HepG2 (cell line): ENCODE measurements at regions not wholly inside any gene's neighbourhood (a gene's known extent, or its start where the extent isn't known, plus 50 kb on each side); places are given as distances from the start of the nearest gene placed in this dataset.
A peak's percentile ranks its signal among the peaks of the same experiment; 100 is the strongest.

Experiments
- ATAC-seq: fragments of 200-7000 bp; cut with Tn5 transposase; 3 replicates; pipeline ENCODE4 v1.9.1; 2020; ENCODE audit warnings: mild to moderate bottlenecking, moderate library complexity
- BruUV-seq: library from RNA; stranded (reverse); fragments of 400-500 nt; replicated peaks from 2 replicates; lab custom pipeline; 2021; lab: Mats Ljungman, UMichigan
- CTCF ChIA-PET: fragments of 300-600 bp; formaldehyde crosslinking; extraction: SDS; loops from one replicate; lab custom pipeline; 2021; ENCODE audit warnings: low total read pairs, inconsistent platforms, low intra/inter-chr PET ratio; lab: Yijun Ruan, JAX
- POLR2A ChIA-PET: fragments of 350-600 bp; sonication (Branson Sonifier 250); formaldehyde crosslinking; loops from one replicate; lab custom pipeline; 2020; ENCODE audit warnings: antibody characterized with exemption, inconsistent platforms; lab: Yijun Ruan, JAX
- DNase-seq: peaks from one replicate; pipeline ENCODE4 v3.0.0-alpha.2; 2015; ENCODE audit warnings: low spot score
- FAIRE-seq: peaks from 3 replicates; lab custom pipeline; 2011; peaks lifted over from hg19 to GRCh38; lab: Jason Lieb, UNC
- H2AFZ ChIP-seq: one replicate; pipeline ENCODE4 v1.6.1; 2011; ENCODE audit warnings: low read length, inconsistent platforms
- H3K27ac ChIP-seq: fragments of 300-600 bp; 3 replicates; pipeline ENCODE4 v1.8.0; 2011; ENCODE audit warnings: mixed run types, mild to moderate bottlenecking, mixed read lengths, low read length, inconsistent platforms; ENCODE audit not compliant: insufficient read depth; ENCODE audit errors: extremely low read length
- H3K27me3 ChIP-seq, 2 experiments: fragments of 200-600 bp in 1 of 2; 2 replicates in 1 of 2; 3 replicates in 1 of 2; pipeline versions ENCODE4 v1.6.0 to v1.8.0; 2011; ENCODE audit warnings: low read length in 2 of 2, mild to moderate bottlenecking in 2 of 2, moderate library complexity in 2 of 2, inconsistent platforms in 1 of 2; ENCODE audit not compliant: insufficient read depth in 2 of 2, control insufficient read depth in 1 of 2
- H3K36me3 ChIP-seq, 2 experiments: fragments of 200-600 bp in 1 of 2; replicated peaks in 1 of 2; 2 replicates in 1 of 2; 3 replicates in 1 of 2; pipeline versions ENCODE4 v1.5.1 to v1.8.0; 2011; ENCODE audit warnings: low read length in 2 of 2, inconsistent platforms in 1 of 2; ENCODE audit not compliant: insufficient read depth in 2 of 2, control insufficient read depth in 1 of 2
- H3K4me1 ChIP-seq: 2 replicates; pipeline ENCODE4 v1.5.1; 2012; ENCODE audit warnings: low read length, inconsistent platforms; ENCODE audit not compliant: insufficient read depth
- H3K4me2 ChIP-seq: 2 replicates; pipeline ENCODE4 v1.6.0; 2011; ENCODE audit warnings: low read depth, low read length, inconsistent platforms
- H3K4me3 ChIP-seq, 3 experiments: fragments of 200-600 bp in 1 of 3; sonication (generic), shearing (Covaris generic) in 1 of 3; replicated peaks in 1 of 3; 2 replicates each; pipeline ENCODE4 v1.5.1; 2011 to 2016; ENCODE audit warnings: low read length in 3 of 3, inconsistent platforms in 2 of 3, low read depth in 2 of 3, mild to moderate bottlenecking in 2 of 3, control low read depth in 1 of 3, mixed read lengths in 1 of 3; ENCODE audit not compliant: insufficient read depth in 1 of 3
- H3K79me2 ChIP-seq: one replicate; pipeline ENCODE4 v1.6.1; 2011; ENCODE audit warnings: low read length, inconsistent platforms; ENCODE audit not compliant: insufficient read depth
- H3K9ac ChIP-seq: 2 replicates; pipeline ENCODE4 v1.6.0; 2011; ENCODE audit warnings: mild to moderate bottlenecking, low read depth, low read length, inconsistent platforms; ENCODE audit not compliant: insufficient read depth
- H3K9me3 ChIP-seq: 2 replicates; pipeline ENCODE4 v1.5.1; 2012; ENCODE audit warnings: mild to moderate bottlenecking, low read length
- H4K20me1 ChIP-seq: 2 replicates; pipeline ENCODE4 v1.6.0; 2011; ENCODE audit warnings: inconsistent platforms, mild to moderate bottlenecking, low read length, moderate library complexity; ENCODE audit not compliant: insufficient read depth
- ATF7 ChIP-seq, 2 experiments: fragments of 450-650 bp in 1 of 2; sonication (generic) in 1 of 2; formaldehyde crosslinking in 1 of 2; IDR thresholded peaks; 2 replicates each; pipeline versions ENCODE4 v1.4.0 to v1.6.1; 2016 to 2020; ENCODE audit warnings: antibody characterized with exemption in 1 of 2, mild to moderate bottlenecking in 1 of 2, missing genetic modification reagents in 1 of 2
- CEBPB ChIP-seq: IDR thresholded peaks from 2 replicates; pipeline ENCODE4 v1.6.1; 2011; ENCODE audit warnings: low read depth, low read length, improper control_type of control experiment, borderline replicate concordance
- CENPBD1 ChIP-seq: sonication (generic); formaldehyde crosslinking; IDR thresholded peaks from 2 replicates; pipeline ENCODE4 v1.8.0; 2022; ENCODE audit warnings: missing genetic modification reagents, low read depth, mild to moderate bottlenecking, borderline replicate concordance
- CREB1 ChIP-seq, 2 experiments: fragments of 450-650 bp in 1 of 2; IDR thresholded peaks; 2 replicates each; pipeline ENCODE4 v1.6.1; 2016 to 2017; ENCODE audit warnings: control low read depth in 1 of 2, mild to moderate bottlenecking in 1 of 2, missing compliant biosample characterization in 1 of 2, missing genetic modification characterization in 1 of 2
- DBP ChIP-seq: sonication (generic); formaldehyde crosslinking; IDR thresholded peaks from 2 replicates; pipeline ENCODE4 v1.4.0; 2020; ENCODE audit warnings: missing genetic modification reagents; ENCODE audit errors: not compliant biosample characterization
- ESRRA ChIP-seq: sonication (generic); formaldehyde crosslinking; IDR thresholded peaks from 2 replicates; pipeline ENCODE4 v1.5.1; 2020; ENCODE audit warnings: mild to moderate bottlenecking, low read depth, missing genetic modification reagents
- HMG20A ChIP-seq: IDR thresholded peaks from 2 replicates; pipeline ENCODE4 v1.6.1; 2016; ENCODE audit warnings: borderline replicate concordance
- HOXA9 ChIP-seq: sonication (generic); formaldehyde crosslinking; IDR thresholded peaks from 2 replicates; pipeline ENCODE4 v1.8.1; 2022; ENCODE audit warnings: missing genetic modification reagents, mild to moderate bottlenecking, moderate library complexity, borderline replicate concordance
- NFATC3 ChIP-seq: sonication (generic); formaldehyde crosslinking; IDR thresholded peaks from 2 replicates; pipeline ENCODE4 v1.5.1; 2020; ENCODE audit warnings: mild to moderate bottlenecking, missing genetic modification reagents
- NFE2 ChIP-seq: sonication (generic); formaldehyde crosslinking; IDR thresholded peaks from 2 replicates; pipeline ENCODE4 v1.4.0; 2020; ENCODE audit warnings: missing genetic modification reagents
- NR2C2 ChIP-seq: sonication (generic); formaldehyde crosslinking; IDR thresholded peaks from 2 replicates; pipeline ENCODE4 v1.4.0; 2020; ENCODE audit warnings: missing genetic modification reagents, mild to moderate bottlenecking, moderate library complexity, borderline replicate concordance
- RARA ChIP-seq: IDR thresholded peaks from 2 replicates; pipeline ENCODE4 v1.6.1; 2016; ENCODE audit warnings: missing genetic modification reagents, missing compliant biosample characterization
- SETDB1 ChIP-seq: sonication (generic); formaldehyde crosslinking; IDR thresholded peaks from 2 replicates; pipeline ENCODE4 v1.5.1; 2020; ENCODE audit warnings: missing genetic modification reagents, mild to moderate bottlenecking, borderline replicate concordance
- ZNF205 ChIP-seq: IDR thresholded peaks from 2 replicates; pipeline ENCODE4 v1.6.1; 2018; ENCODE audit warnings: missing biosample characterization, missing genetic modification reagents
- ZNF260 ChIP-seq: sonication (generic); formaldehyde crosslinking; IDR thresholded peaks from 2 replicates; pipeline ENCODE4 v1.4.0; 2020; ENCODE audit warnings: missing genetic modification reagents, low read depth, mild to moderate bottlenecking, borderline replicate concordance
- ZNF556 ChIP-seq: sonication (generic); formaldehyde crosslinking; IDR thresholded peaks from 2 replicates; pipeline ENCODE4 v1.4.0; 2020; ENCODE audit warnings: mild to moderate bottlenecking, missing genetic modification reagents, borderline replicate concordance
- WGBS: methylation state at CpG from one replicate; pipeline ENCODE4 v1.1.6; 2017; ENCODE audit warnings: low lambda C conversion rate; 5-methylcytosine and 5-hydroxymethylcytosine counted together
- in situ Hi-C: cut with HindIII; loops from 2 replicates; pipeline ENCODE4 v1.10.0; 2017; ENCODE audit warnings: low pct_unique_long_range_greater_than_20kb; ENCODE audit not compliant: extremely low pct_ligation_motif_present
- intact Hi-C: fragments of 100-400 bp; cut with micrococcal nuclease; formaldehyde crosslinking; loops from one replicate; pipeline ENCODE4 v1.10.0; 2022; ENCODE audit not compliant: unreplicated experiment

GRCh38 chr2:145702305-145702704, 1182.4 kb upstream of the ZEB2 start:
- Histone ChIP-seq H3K79me2 (no peaks in the 10 kb centered on the region), H2AFZ (no peak overlapping the region), H3K36me3 (no peaks in the 10 kb centered on the region), H3K4me3 (no peak overlapping the region), H3K27ac (no peak overlapping the region), H3K4me1 (no peaks in the 10 kb centered on the region), H3K9me3 (0 out of 2 replicates have a peak, but pooled peaks cover 12% of the 10 kb centered on the region), H3K9ac (no peak overlapping the region), H3K4me2 (no peak overlapping the region), H3K27me3 (no peaks in the 10 kb centered on the region), H4K20me1 (no peaks in the 10 kb centered on the region)
- POLR2A ChIA-PET = no interaction called here
- in situ Hi-C loops = no loop called here
- CTCF ChIA-PET = no interaction called here
- BruUV-seq = no TSS peak
- intact Hi-C loops = no loop called here
- FAIRE-seq (no peak), ATAC-seq (no peak), DNase-seq (no peak)
- TF ChIP-seq CREB1 (IDR thresholded peaks at IDR 0.05) = peak; percentile 98
- no peak for TF ChIP-seq CREB1 (CRISPR knock-in tag; IDR thresholded peaks at IDR 0.05)
- peak; percentile 98 for TF ChIP-seq ATF7 (IDR thresholded peaks at IDR 0.05)
- no peak for TF ChIP-seq ATF7 (CRISPR knock-in tag; IDR thresholded peaks at IDR 0.05)
- no peak for TF ChIP-seq NFATC3 (CRISPR knock-in tag)
- 2% methylated on average over 1 of the region's 1 CpG for WGBS

- no peaks in the 10 kb centered on the region for H3K27me3 ChIP-seq
- H3K4me2 ChIP-seq = 0 out of 2 replicates have a peak overlapping the region, but pooled peaks have one; percentile 16
- intact Hi-C loops = no loop called here
- H2AFZ ChIP-seq = no peak overlapping the region
- in situ Hi-C loops = no loop called here
- ChIA-PET POLR2A (no interaction called here), CTCF (no interaction called here)
- DNase-seq (peak; percentile 36), FAIRE-seq (peak; percentile 40), ATAC-seq (peak; percentile 78)
- H3K9me3 ChIP-seq = no peaks in the 10 kb centered on the region
- BruUV-seq = no TSS peak
- H3K4me1 ChIP-seq = no peaks in the 10 kb centered on the region
- no peak overlapping the region for H3K9ac ChIP-seq
- no peaks in the 10 kb centered on the region for H3K79me2 ChIP-seq
- WGBS = 10% methylated on average over 3 of the region's 3 CpGs
- no peak overlapping the region for H3K4me3 ChIP-seq
- H4K20me1 ChIP-seq = no peaks in the 10 kb centered on the region
- no peak overlapping the region for H3K27ac ChIP-seq
- no peaks in the 10 kb centered on the region for H3K36me3 ChIP-seq
- no peak for TF ChIP-seq HOXA9 (CRISPR knock-in tag)
- no peak for TF ChIP-seq ZNF205
- TF ChIP-seq RARA (CRISPR knock-in tag) = 0 out of 2 replicates have a peak, but pooled peaks have one; percentile 12
- TF ChIP-seq SETDB1 (CRISPR knock-in tag) = no peak
- TF ChIP-seq HMG20A (CRISPR knock-in tag) = peak; percentile 35; the same call in 1 of the 2 replicates
- no peak for TF ChIP-seq NR2C2 (CRISPR knock-in tag)
- 0 out of 2 replicates have a peak, but pooled peaks have one; percentile 28 for TF ChIP-seq NFE2 (CRISPR knock-in tag)
- peak; percentile 81 for TF ChIP-seq CEBPB
- TF ChIP-seq ZNF260 (CRISPR knock-in tag) = no peak
- TF ChIP-seq ESRRA (CRISPR knock-in tag) = no peak
- no peak for TF ChIP-seq CENPBD1
- no peak for TF ChIP-seq ZNF556
- no peak for TF ChIP-seq DBP
Observed at GRCh38 chr2:145692971-145693478, 1173.1 kb upstream of the ZEB2 start.
